B cell (primary cell): ENCODE measurements at regions not wholly inside any gene's neighbourhood (a gene's known extent, or its start where the extent isn't known, plus 50 kb on each side); places are given as distances from the start of the nearest gene placed in this dataset.

Source experiments
- ATAC-seq: fragments of 200-7000 bp; cut with Tn5 transposase; one replicate; pipeline ENCODE4 v1.10.0; 2021; ENCODE audit warnings: low read depth, mild to moderate bottlenecking, moderate number of reproducible peaks, moderate library complexity
- CTCF ChIA-PET: fragments of 350-600 bp; sonication (Branson Sonifier 250); formaldehyde crosslinking; loops from one replicate; lab custom pipeline; 2021; ENCODE audit warnings: antibody characterized with exemption, inconsistent platforms; lab: Charles Lee
- POLR2A ChIA-PET: fragments of 350-600 bp; sonication (Branson Sonifier 250); formaldehyde crosslinking; loops from one replicate; lab custom pipeline; 2021; ENCODE audit warnings: antibody characterized with exemption; lab: Charles Lee
- DNase-seq: peaks from one replicate; pipeline ENCODE4 v3.0.0; 2013
- H2AFZ ChIP-seq: 2 replicates; pipeline ENCODE4 v1.6.1; 2012; ENCODE audit warnings: mild to moderate bottlenecking, low read depth, low read length; ENCODE audit not compliant: insufficient read depth, poor library complexity, severe bottlenecking
- H3K27ac ChIP-seq, 2 donors: 1 replicate in 1 of 2; 2 replicates in 1 of 2; pipeline ENCODE4 v1.5.1; 2012 to 2013; ENCODE audit warnings: low read length in 2 of 2, mild to moderate bottlenecking in 2 of 2, moderate library complexity in 1 of 2
- H3K27me3 ChIP-seq, 4 experiments: fragments of 200-600 bp in 1 of 4; sonication (generic) in 1 of 4; replicated peaks in 1 of 4; 1 replicate in 2 of 4; 2 replicates in 2 of 4; pipeline versions ENCODE4 v1.6.1 to v1.7.0; 2013 to 2016; ENCODE audit warnings: low read length in 3 of 4, mild to moderate bottlenecking in 2 of 4, mixed read lengths in 1 of 4, moderate library complexity in 1 of 4; ENCODE audit not compliant: insufficient read depth in 4 of 4, control insufficient read depth in 3 of 4; ENCODE audit errors: control extremely low read depth in 1 of 4
- H3K36me3 ChIP-seq, 2 experiments: replicated peaks in 1 of 2; 1 replicate in 1 of 2; 2 replicates in 1 of 2; pipeline versions ENCODE4 v1.6.1 to v1.7.1; 2013; ENCODE audit warnings: low read length in 1 of 2; ENCODE audit not compliant: insufficient read depth in 2 of 2, control insufficient read depth in 1 of 2; ENCODE audit errors: control extremely low read depth in 1 of 2, extremely low read depth in 1 of 2
- H3K4me1 ChIP-seq, 2 donors: fragments of 200-600 bp in 1 of 2; sonication (generic) in 1 of 2; 1 replicate in 1 of 2; 2 replicates in 1 of 2; pipeline versions ENCODE4 v1.5.1 to v1.6.1; 2013 to 2017; ENCODE audit warnings: low read length in 2 of 2; ENCODE audit not compliant: control insufficient read depth in 2 of 2, insufficient read depth in 2 of 2
- H3K4me2 ChIP-seq: replicated peaks from 2 replicates; pipeline ENCODE3; 2012; ENCODE audit warnings: mild to moderate bottlenecking, low read depth, low read length; ENCODE audit not compliant: poor library complexity, severe bottlenecking
- H3K4me3 ChIP-seq, 5 experiments: fragments of 200-600 bp in 1 of 5; sonication (generic) in 1 of 5; 1 replicate in 3 of 5; 2 replicates in 2 of 5; pipeline versions ENCODE4 v1.5.1 to v1.7.0; 2011 to 2016; ENCODE audit warnings: low read length in 4 of 5, mild to moderate bottlenecking in 4 of 5, low read depth in 2 of 5, control low read depth in 1 of 5, moderate library complexity in 1 of 5; ENCODE audit not compliant: insufficient read depth in 1 of 5; ENCODE audit errors: control extremely low read depth in 1 of 5, extremely low read depth in 1 of 5
- H3K79me2 ChIP-seq: fragments of 200-600 bp; sonication (generic); one replicate; pipeline ENCODE4 v1.6.0; 2016; ENCODE audit warnings: low read length; ENCODE audit not compliant: control insufficient read depth, insufficient read depth
- H3K9ac ChIP-seq: fragments of 200-600 bp; sonication (generic); 2 replicates; pipeline ENCODE4 v1.6.1; 2017; ENCODE audit warnings: mild to moderate bottlenecking, low read length, moderate library complexity
- H3K9me3 ChIP-seq, 3 donors: one replicate each; pipeline versions ENCODE4 v1.6.1 to v1.7.1; 2013; ENCODE audit warnings: low read length in 2 of 3; ENCODE audit not compliant: control insufficient read depth in 2 of 3, insufficient read depth in 1 of 3; ENCODE audit errors: control extremely low read depth in 1 of 3
- H4K20me1 ChIP-seq: 2 replicates; pipeline ENCODE4 v1.6.0; 2012; ENCODE audit warnings: mild to moderate bottlenecking, low read length; ENCODE audit not compliant: insufficient read depth, control insufficient read depth, poor library complexity, severe bottlenecking
- H3K27ac Mint-ChIP-seq: one replicate; pipeline ENCODE4 v1.8.0; 2021; ENCODE audit warnings: mixed read lengths
- H3K27me3 Mint-ChIP-seq: one replicate; pipeline ENCODE4 v1.8.0; 2021; ENCODE audit warnings: mixed read lengths
- H3K4me1 Mint-ChIP-seq: one replicate; pipeline ENCODE4 v1.8.0; 2021; ENCODE audit warnings: mixed read lengths
- H3K4me3 Mint-ChIP-seq: one replicate; pipeline ENCODE4 v1.8.0; 2021; ENCODE audit warnings: mixed read lengths
- H3K9me3 Mint-ChIP-seq: one replicate; pipeline ENCODE4 v1.8.0; 2022; ENCODE audit warnings: mixed read lengths; ENCODE audit not compliant: insufficient read depth
- EZH2 ChIP-seq: IDR thresholded peaks from 2 replicates; pipeline ENCODE4 v1.6.1; 2012; ENCODE audit warnings: borderline replicate concordance, low read depth, mild to moderate bottlenecking, moderate library complexity, low read length; ENCODE audit not compliant: insufficient read depth, poor library complexity, severe bottlenecking
- WGBS: methylation state at CpG from one replicate; pipeline ENCODE4 v1.1.5; 2013; ENCODE audit warnings: missing lambda C conversion rate; ENCODE audit not compliant: insufficient coverage; 5-methylcytosine and 5-hydroxymethylcytosine counted together
- intact Hi-C: fragments of 100-400 bp; cut with micrococcal nuclease; formaldehyde crosslinking; loops from one replicate; pipeline ENCODE4 v1.10.0; 2022
- TF ChIP-seq, protein P1 (sequence below): fragments of 200-600 bp; IDR thresholded peaks from one replicate; pipeline ENCODE4 v1.8.0; 2022; ENCODE audit warnings: antibody characterized with exemption, mild to moderate bottlenecking

DNA sequence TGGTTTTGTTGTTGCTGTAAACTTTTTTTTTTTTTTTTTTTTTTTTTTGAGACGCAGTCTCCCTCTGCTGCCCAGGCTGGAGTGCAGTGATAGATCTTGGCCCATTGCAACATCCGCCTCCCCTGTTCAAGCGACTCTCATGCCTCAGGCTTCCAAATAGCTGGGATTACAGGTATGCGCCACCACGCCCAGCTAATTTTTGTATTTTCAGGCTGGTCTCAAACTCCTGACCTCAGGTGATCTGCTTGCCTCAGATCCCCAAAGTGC, 78.9 kb upstream of the SLC45A1 start:
- H3K27me3 ChIP-seq = peaks cover 0 to 2% (median 0%) of the 10 kb centered on the region in 4 experiments
- H4K20me1 ChIP-seq = no peaks in the 10 kb centered on the region
- H3K27ac ChIP-seq = no peak overlapping the region
- no peak overlapping the region for H3K27ac Mint-ChIP-seq
- no peak overlapping the region for H2AFZ ChIP-seq
- peaks cover 18% of the 10 kb centered on the region for H3K27me3 Mint-ChIP-seq
- H3K4me2 ChIP-seq = no peak overlapping the region
- no peaks in the 10 kb centered on the region for H3K9me3 Mint-ChIP-seq
- ChIA-PET POLR2A (no interaction called here), CTCF (no interaction called here)
- intact Hi-C loops = no loop called here
- H3K9ac ChIP-seq = no peak overlapping the region
- H3K36me3 ChIP-seq = no peaks in the 10 kb centered on the region
- no peak overlapping the region for H3K4me3 Mint-ChIP-seq
- whole genome bisulfite sequencing = 92% methylated on average over 4 of the region's 5 CpGs
- H3K9me3 ChIP-seq = no peaks in the 10 kb centered on the region
- ATAC-seq = no peak
- no peaks in the 10 kb centered on the region for H3K4me1 ChIP-seq
- H3K79me2 ChIP-seq = no peaks in the 10 kb centered on the region
- no peak overlapping the region for H3K4me3 ChIP-seq
- no peaks in the 10 kb centered on the region for H3K4me1 Mint-ChIP-seq
- TF ChIP-seq EZH2 = no peak
- TF ChIP-seq, protein P1, sequence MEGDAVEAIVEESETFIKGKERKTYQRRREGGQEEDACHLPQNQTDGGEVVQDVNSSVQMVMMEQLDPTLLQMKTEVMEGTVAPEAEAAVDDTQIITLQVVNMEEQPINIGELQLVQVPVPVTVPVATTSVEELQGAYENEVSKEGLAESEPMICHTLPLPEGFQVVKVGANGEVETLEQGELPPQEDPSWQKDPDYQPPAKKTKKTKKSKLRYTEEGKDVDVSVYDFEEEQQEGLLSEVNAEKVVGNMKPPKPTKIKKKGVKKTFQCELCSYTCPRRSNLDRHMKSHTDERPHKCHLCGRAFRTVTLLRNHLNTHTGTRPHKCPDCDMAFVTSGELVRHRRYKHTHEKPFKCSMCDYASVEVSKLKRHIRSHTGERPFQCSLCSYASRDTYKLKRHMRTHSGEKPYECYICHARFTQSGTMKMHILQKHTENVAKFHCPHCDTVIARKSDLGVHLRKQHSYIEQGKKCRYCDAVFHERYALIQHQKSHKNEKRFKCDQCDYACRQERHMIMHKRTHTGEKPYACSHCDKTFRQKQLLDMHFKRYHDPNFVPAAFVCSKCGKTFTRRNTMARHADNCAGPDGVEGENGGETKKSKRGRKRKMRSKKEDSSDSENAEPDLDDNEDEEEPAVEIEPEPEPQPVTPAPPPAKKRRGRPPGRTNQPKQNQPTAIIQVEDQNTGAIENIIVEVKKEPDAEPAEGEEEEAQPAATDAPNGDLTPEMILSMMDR = no peak
- no peak for DNase-seq

DNA sequence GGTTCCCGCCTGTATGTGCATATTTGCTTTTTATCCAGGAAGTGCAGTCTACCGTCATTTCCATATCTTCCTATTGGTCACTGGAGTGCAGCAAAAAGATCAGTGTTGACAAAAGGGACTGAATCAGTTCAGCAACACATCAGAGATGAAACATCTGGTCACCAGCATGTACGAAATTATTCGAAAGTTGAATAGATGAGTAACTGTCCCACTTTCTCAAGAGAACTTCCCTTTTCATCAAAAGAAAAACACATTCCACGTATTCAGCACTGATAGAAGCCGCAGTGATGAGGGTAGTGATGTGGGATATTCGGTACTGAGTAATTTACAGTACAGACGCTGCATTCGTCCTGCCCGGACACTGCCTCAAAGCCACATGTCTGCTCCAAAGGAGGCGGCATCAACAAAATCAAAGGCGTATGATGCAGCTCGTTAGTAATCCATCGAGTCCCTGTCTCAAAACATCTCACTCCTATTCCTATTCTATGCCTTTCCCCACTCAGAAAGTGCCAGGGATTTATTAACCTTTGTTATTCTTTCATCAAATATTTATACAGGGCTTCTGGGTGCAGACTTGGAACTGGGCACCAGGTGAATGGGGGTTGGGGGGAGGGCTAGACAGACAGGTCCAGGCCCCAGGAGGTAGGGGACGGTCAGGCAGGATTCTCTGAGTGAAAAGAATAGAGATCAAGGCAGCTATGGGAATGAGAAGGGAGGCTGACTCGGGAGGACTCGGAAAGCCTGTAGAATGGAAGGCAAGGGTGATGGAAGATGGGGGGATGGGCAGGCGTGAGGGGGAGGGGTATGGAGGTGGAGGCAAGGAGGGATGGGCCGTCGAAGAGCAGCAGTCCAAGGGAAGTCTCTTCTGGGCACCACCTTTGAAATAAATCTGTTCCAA, 79.5 kb upstream of the SLC45A1 start:
- no peak overlapping the region for H3K4me3 Mint-ChIP-seq
- no peak overlapping the region for H3K27ac Mint-ChIP-seq
- peaks cover 0 to 2% (median 0%) of the 10 kb centered on the region in 4 experiments for H3K27me3 ChIP-seq
- WGBS = 90% methylated on average over 13 of the region's 20 CpGs
- ATAC-seq = no peak
- intact Hi-C loops = no loop called here
- H3K27ac ChIP-seq = no peak overlapping the region
- DNase-seq = no peak
- CTCF ChIA-PET = no interaction called here
- H4K20me1 ChIP-seq = no peaks in the 10 kb centered on the region
- no peak overlapping the region for H3K9ac ChIP-seq
- no peaks in the 10 kb centered on the region for H3K79me2 ChIP-seq
- peaks cover 18% of the 10 kb centered on the region for H3K27me3 Mint-ChIP-seq
- H3K4me3 ChIP-seq = no peak overlapping the region
- H3K9me3 ChIP-seq = no peaks in the 10 kb centered on the region
- no peaks in the 10 kb centered on the region for H3K4me1 Mint-ChIP-seq
- no peak overlapping the region for H3K4me2 ChIP-seq
- POLR2A ChIA-PET = no interaction called here
- H3K4me1 ChIP-seq = no peaks in the 10 kb centered on the region
- H3K36me3 ChIP-seq = no peaks in the 10 kb centered on the region
- TF ChIP-seq EZH2 = no peak
- TF ChIP-seq, protein P1 = no peak
- no peak overlapping the region for H2AFZ ChIP-seq
- no peaks in the 10 kb centered on the region for H3K9me3 Mint-ChIP-seq
